ENCODE measurements at regions not wholly inside any gene's neighbourhood (a gene's known extent, or its start where the extent isn't known, plus 50 kb on each side); places are given as distances from the start of the nearest gene placed in this dataset.

- Mint-ChIP-seq H3K4me3 (peak overlapping the region; percentile 49; the same call in 1 of the 2 replicates), H3K4me1 (ENCODE audit: low read depth) (peaks cover 48% of the 10 kb centered on the region), H3K9me3 (peaks cover 14% of the 10 kb centered on the region), H3K27ac (no peak overlapping the region; the same call in 1 of the 2 replicates), H3K36me3 (ENCODE audit: low read depth) (peaks cover 19% of the 10 kb centered on the region), H3K27me3 (ENCODE audit: insufficient read depth) (peaks cover 14% of the 10 kb centered on the region)
- no peak for TF ChIP-seq CTCF (IDR thresholded peaks at IDR 0.05)
- DNase-seq, result no peak
Measured at GRCh38 chr15:75109021-75109735, 85.8 kb downstream of the PPCDC start.

GRCh38 chr15:75109736-75110130, 86.3 kb downstream of the PPCDC start:
- H3K27me3 Mint-ChIP-seq (ENCODE audit: insufficient read depth), result peaks cover 14% of the 10 kb centered on the region
- peaks cover 44% of the 10 kb centered on the region for H3K4me1 Mint-ChIP-seq (ENCODE audit: low read depth)
- no peak overlapping the region; the same call in 1 of the 2 replicates for H3K27ac Mint-ChIP-seq
- no peak for TF ChIP-seq CTCF (IDR thresholded peaks at IDR 0.05)
- no peak overlapping the region for H3K4me3 Mint-ChIP-seq
- peaks cover 22% of the 10 kb centered on the region for H3K36me3 Mint-ChIP-seq (ENCODE audit: low read depth)
- peaks cover 18% of the 10 kb centered on the region for H3K9me3 Mint-ChIP-seq
- no peak for DNase-seq

GRCh38 chr15:75112278-75112847, 89.0 kb downstream of the PPCDC start:
- Mint-ChIP-seq H3K27ac (no peak overlapping the region), H3K9me3 (peaks cover 18% of the 10 kb centered on the region), H3K4me3 (no peak overlapping the region), H3K27me3 (ENCODE audit: insufficient read depth) (peaks cover 13% of the 10 kb centered on the region), H3K4me1 (ENCODE audit: low read depth) (peaks cover 25% of the 10 kb centered on the region), H3K36me3 (ENCODE audit: low read depth) (peaks cover 18% of the 10 kb centered on the region)
- no peak for TF ChIP-seq CTCF (IDR thresholded peaks at IDR 0.05)
- no peak for DNase-seq

GRCh38 chr15:75112848-75113492, 88.7 kb upstream of the C15orf39 start:
- Mint-ChIP-seq H3K9me3 (peaks cover 18% of the 10 kb centered on the region), H3K36me3 (ENCODE audit: low read depth) (peaks cover 18% of the 10 kb centered on the region), H3K27me3 (ENCODE audit: insufficient read depth) (peaks cover 13% of the 10 kb centered on the region), H3K4me3 (no peak overlapping the region), H3K27ac (no peak overlapping the region), H3K4me1 (ENCODE audit: low read depth) (peaks cover 19% of the 10 kb centered on the region)
- TF ChIP-seq CTCF (IDR thresholded peaks at IDR 0.05), result no peak
- no peak for DNase-seq

- Mint-ChIP-seq H3K27ac (no peak overlapping the region), H3K9me3 (peaks cover 18% of the 10 kb centered on the region), H3K36me3 (ENCODE audit: low read depth) (peaks cover 18% of the 10 kb centered on the region), H3K4me1 (ENCODE audit: low read depth) (peaks cover 6% of the 10 kb centered on the region), H3K27me3 (ENCODE audit: insufficient read depth) (peaks cover 23% of the 10 kb centered on the region), H3K4me3 (no peak overlapping the region)
- no peak for TF ChIP-seq CTCF (IDR thresholded peaks at IDR 0.05)
- DNase-seq, result no peak
Measured at GRCh38 chr15:75114327-75114726, 87.4 kb upstream of the C15orf39 start.
